ENCODE measurements at regions not wholly inside any gene's neighbourhood (a gene's known extent, or its start where the extent isn't known, plus 50 kb on each side); places are given as distances from the start of the nearest gene placed in this dataset.
"Not testable (repeated sequence)": the region's sequence is repeated elsewhere in the genome, so short reads cannot be mapped to it uniquely, and the experiment has no call there.

DNA sequence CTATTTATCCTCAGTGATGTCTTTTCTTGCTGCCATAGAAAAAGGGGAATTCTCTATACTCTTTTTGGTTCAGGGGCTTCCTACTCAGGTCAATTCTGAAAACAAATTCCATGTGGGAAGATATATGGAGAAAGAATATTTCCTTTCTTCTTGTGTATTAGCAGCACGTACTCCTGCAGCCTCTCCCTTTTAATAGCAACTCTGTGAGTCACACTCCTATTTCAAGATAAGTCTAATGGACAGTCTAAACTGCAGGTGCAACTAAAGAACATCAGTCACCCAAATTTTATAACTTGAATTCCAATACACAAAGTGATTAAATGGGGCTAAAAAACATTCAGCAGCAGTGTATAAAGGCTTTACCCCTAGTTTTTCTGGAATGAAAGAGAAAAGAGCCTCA is 942.2 kb downstream of the CNTNAP5 start:
- no peak for DNase-seq (ENCODE audit: low read depth)

DNA sequence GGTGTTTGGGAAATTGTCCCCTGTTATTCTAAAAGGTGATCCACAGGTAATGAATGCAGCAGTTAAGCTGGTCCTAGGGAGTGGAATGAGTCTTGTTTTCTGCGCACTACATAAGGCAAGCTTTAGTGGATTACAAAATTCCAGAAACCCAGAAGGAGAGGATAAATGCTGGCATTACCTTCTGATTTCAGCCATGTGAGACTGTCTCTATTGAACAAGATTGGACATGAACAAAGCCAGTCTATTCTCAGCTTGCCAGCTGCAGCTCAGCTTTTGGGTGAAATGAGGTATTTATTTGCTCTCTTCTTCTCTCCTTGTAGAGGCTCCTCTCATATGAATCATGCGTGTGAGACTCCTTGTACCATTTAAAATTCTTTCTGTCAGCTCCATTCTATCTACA is 944.9 kb downstream of the CNTNAP5 start:
- DNase-seq (ENCODE audit: low read depth): no peak

DNA sequence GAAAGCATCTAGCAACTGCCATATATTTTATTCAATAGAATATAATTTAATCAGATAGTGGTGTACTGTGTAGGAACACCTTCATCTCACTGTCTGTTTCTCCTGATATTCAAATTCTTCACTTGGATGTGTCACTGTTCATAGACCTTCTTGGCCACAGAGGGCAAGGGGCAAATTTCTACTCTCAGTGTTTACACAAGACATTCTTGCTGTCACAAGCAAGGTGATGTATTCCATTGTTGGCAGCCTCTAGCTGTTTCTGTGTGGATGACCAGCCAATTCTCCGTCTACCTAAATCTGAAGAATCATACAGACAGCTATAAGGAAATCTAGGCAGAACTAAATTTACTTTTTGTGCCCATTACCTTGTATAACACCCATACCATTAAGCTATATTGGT is 948.3 kb downstream of the CNTNAP5 start:
- no peak for DNase-seq (ENCODE audit: low read depth)

GRCh38 chr2:124975224-124975623 is 950.1 kb downstream of the CNTNAP5 start:
- no peak for DNase-seq (ENCODE audit: low read depth)

GRCh38 chr2:124975648-124976047 is 950.6 kb downstream of the CNTNAP5 start:
- no peak for DNase-seq (ENCODE audit: low read depth)

- no peak for DNase-seq (ENCODE audit: low read depth)
These were observed 953.5 kb downstream of the CNTNAP5 start for GRCh38 chr2:124978597-124978996.

DNA sequence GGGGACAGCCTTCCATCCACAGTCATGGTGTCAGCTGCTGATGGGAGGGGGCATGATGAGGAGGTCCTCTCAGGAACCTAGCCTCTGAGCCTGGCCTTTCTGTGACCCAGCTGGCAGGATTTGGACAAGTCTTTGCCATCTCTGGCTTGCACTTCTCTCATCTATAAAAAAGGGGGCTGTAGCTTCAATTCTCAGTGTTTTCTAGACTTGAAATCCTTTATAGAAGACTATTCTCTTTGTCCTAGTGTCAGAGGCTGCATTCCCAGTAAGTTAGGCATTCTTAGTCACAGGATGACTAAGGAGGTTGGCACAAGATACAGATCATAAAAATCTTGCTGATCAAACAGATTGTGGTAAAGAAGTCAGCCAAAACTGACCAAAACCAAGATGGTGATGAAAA is 958.5 kb downstream of the CNTNAP5 start:
- DNase-seq (ENCODE audit: low read depth): no peak

GRCh38 chr2:124985270-124985669 is 960.2 kb downstream of the CNTNAP5 start:
- no peak for DNase-seq (ENCODE audit: low read depth)

DNA sequence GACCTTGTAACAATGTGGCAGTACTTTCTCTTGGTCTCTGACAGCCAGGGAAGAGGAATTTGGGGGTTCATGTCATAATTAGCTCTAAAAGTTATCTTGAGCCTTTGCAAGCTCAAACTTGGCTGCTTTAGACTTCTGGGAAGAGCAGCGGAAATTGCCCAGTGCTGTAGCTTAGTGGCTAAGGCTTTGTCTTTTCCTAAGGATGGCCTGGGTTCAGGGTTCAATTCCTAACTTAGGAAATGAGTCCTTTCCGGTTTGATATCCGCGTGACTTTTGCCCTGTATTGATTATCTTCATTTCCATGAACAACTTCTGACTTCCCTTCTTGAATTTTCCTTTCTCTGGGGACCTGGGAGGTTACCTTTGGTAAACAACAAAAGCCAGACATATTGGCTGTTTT is 961.0 kb downstream of the CNTNAP5 start:
- no peak for DNase-seq (ENCODE audit: low read depth)

- not testable (repeated sequence) for DNase-seq (ENCODE audit: low read depth)
These were observed 961.8 kb downstream of the CNTNAP5 start for GRCh38 chr2:124986870-124987269.

- DNase-seq (ENCODE audit: low read depth): not testable (repeated sequence)
These were observed 962.3 kb downstream of the CNTNAP5 start for GRCh38 chr2:124987436-124987835.

GRCh38 chr2:124988111-124988510 is 963.0 kb downstream of the CNTNAP5 start:
- DNase-seq (ENCODE audit: low read depth): no peak

- no peak for DNase-seq (ENCODE audit: low read depth)
These were observed 963.7 kb downstream of the CNTNAP5 start for GRCh38 chr2:124988794-124989193.

DNA sequence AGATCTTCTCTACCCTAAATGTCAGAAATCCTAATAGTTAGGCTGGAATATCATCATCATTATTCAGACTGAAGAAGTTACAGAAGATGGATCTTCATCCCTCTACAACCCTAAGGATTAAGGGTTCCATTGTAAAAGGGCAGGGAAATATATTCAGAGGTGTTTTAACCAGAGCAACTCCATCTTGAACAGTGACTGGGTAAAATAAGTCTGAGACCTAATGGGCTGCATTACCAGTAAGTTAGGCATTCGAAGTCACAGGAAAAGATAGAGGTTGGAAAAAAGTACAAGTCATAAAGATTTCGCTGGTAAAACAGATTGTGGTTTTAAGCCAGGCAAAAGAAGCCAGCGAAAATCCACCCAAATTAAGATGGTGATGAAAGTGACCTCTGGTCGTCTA is 968.7 kb downstream of the CNTNAP5 start:
- DNase-seq (ENCODE audit: low read depth): no peak

DNA sequence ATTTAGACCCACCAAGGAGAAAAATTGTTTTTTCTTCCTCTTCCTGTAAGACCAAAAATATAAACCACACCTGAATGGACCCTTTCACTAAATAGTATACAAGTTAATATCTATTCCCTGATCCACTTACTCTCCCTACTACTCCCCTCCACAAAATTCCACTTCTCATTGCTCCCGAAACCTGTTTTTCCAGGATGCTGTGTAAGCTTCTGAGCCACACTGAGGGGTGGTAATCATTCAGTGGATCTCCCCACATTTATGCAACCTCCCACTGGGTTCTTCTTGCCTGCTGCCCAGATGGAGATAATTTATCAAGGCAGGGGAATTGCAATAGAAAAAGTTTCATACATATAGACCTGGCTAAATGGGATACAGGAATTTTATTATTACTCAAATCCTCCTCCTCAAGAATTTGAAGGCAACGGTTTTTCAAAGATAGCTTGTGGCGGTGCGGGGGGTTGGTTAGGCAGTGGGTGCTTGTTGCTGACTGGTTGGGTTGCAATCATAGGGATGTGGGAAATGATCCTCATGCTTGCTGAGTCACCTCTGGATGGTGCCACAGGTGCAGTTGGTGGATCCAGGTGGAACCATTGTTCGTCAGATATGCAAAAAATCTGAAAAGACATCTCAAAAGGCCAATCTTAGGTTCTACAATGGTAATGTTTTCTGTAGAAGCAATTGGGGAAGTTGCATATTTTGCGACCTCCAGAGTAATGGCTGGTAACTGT is 970.3 kb downstream of the CNTNAP5 start:
- DNase-seq (ENCODE audit: low read depth): no peak

DNA sequence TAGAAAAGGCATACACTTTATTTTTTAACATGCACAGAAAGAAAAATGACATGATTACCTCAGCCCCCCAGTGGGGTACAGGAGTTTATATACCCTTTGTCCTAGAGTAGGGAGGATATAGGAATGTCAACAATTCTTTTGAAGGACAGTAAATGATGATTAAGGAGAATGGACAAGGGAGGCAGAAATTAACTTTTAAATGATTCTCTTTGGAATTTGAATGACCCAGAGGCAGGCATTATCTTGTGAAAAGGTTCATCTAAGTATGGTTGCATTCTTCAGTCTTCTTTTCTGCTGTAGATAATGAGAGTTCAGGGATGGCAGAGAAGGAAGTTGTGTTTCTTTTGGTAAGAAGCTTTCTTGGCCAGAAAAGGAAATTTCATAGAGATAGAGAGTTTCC is 971.3 kb downstream of the CNTNAP5 start:
- no peak for DNase-seq (ENCODE audit: low read depth)

DNA sequence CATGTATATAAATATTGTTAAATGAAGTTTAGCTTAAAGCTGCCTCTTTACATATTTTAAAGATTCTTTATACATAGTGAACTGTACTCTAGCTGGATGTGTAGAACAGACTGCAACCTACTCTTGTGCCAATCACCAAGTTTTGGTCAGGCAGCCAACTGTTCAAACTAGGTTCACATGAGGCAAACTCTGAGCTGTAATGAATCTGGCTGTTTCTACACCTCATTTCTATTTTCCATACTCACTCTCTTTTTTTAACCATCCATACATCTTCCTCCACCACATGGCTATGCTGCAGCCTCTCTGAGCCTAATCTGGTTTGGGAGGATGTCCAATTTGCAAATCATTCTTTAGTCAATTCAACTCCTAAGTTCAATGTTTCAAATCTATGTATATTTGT is 974.8 kb downstream of the CNTNAP5 start:
- DNase-seq (ENCODE audit: low read depth): no peak

GRCh38 chr2:125004106-125004800 is 979.2 kb downstream of the CNTNAP5 start:
- no peak for DNase-seq (ENCODE audit: low read depth)

DNA sequence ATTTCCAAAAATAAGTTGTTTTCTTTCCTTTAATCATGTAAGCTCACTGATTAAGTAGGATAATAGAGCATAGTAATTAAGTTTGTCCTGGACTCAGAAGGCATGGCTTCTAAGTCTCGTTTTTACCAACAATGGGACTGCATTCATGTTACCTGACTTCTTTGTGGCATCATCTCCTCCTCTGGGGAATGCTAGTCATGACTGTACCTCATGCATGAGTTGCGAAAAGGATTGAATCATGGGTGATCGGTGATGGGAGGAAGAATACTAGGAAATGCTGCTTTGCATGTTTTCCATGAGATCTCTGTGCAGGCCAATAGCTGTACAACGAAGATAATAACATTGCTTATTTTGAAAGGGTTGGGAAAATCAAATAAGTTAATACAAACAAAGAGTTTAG is 981.6 kb downstream of the CNTNAP5 start:
- DNase-seq (ENCODE audit: low read depth): no peak

GRCh38 chr2:125028721-125029120 is 1003.6 kb downstream of the CNTNAP5 start:
- DNase-seq (ENCODE audit: low read depth): not testable (repeated sequence)

DNA sequence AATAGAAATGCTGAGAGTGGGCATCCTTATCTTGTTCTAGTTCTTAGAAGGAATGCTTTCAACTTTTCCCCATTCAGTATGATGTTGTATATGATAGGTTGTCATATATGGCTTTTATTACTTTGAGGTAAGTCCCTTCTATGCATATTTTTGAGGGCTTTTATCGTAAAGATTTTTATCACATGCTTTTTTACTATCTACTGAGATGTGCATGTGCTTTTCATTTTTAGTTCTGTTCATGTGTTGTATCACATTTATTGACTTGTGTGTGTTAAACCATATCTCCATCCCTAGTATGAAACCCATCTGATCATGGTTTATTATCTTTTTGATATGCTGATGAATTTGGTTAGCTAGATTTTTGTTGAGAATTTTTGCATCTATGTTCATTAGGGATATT is 1008.8 kb downstream of the CNTNAP5 start:
- no peak for DNase-seq (ENCODE audit: low read depth)

- no peak for DNase-seq (ENCODE audit: low read depth)
These were observed 1012.1 kb downstream of the CNTNAP5 start for GRCh38 chr2:125037135-125037653.

- DNase-seq (ENCODE audit: low read depth): no peak
These were observed 1016.8 kb downstream of the CNTNAP5 start for GRCh38 chr2:125041846-125042245.

DNA sequence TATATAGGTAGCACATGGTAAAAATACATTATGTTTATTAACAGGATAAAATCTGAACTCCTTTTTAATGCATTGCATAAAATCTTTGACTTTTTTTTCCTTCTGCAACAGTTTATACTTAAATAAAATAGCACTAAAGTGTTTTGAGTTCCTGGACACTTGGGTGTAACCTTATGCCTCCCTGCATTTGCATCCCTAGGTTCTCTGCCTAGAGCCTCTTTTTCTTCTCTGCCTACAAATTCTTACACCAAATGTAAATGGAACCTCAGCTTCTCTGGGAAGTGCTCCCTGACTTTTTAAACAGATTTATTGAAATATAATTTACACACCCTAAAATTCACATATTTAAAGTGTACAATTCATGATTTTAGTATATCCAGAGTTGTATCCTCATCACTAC is 1017.6 kb downstream of the CNTNAP5 start:
- DNase-seq (ENCODE audit: low read depth): no peak
